H9 (cell line): ENCODE measurements at regions not wholly inside any gene's neighbourhood (a gene's known extent, or its start where the extent isn't known, plus 50 kb on each side); places are given as distances from the start of the nearest gene placed in this dataset.

Experiments
- DNase-seq: peaks from one replicate; pipeline ENCODE4 v3.0.0-alpha.2; 2017
- H2AFZ ChIP-seq: one replicate; pipeline ENCODE4 v1.6.1; 2013; ENCODE audit warnings: mild to moderate bottlenecking, low read length, control low read depth, moderate library complexity
- H2AK5ac ChIP-seq: 2 replicates; pipeline ENCODE4 v1.6.1; 2013; ENCODE audit warnings: low read length, control low read depth, mixed read lengths; ENCODE audit not compliant: insufficient read length
- H2BK120ac ChIP-seq: one replicate; pipeline ENCODE4 v1.6.1; 2013; ENCODE audit warnings: low read depth, mild to moderate bottlenecking, low read length, control low read depth, inconsistent platforms; ENCODE audit not compliant: poor library complexity, severe bottlenecking
- H2BK12ac ChIP-seq: 2 replicates; pipeline ENCODE4 v1.6.1; 2013; ENCODE audit warnings: low read length, control low read depth, mixed read lengths, low read depth; ENCODE audit not compliant: insufficient read length
- H2BK15ac ChIP-seq: 2 replicates; pipeline ENCODE4 v1.6.1; 2013; ENCODE audit warnings: low read depth, low read length, control low read depth
- H2BK20ac ChIP-seq: one replicate; pipeline ENCODE4 v1.6.1; 2013; ENCODE audit warnings: low read depth, mild to moderate bottlenecking, low read length, control low read depth, inconsistent platforms; ENCODE audit not compliant: poor library complexity, severe bottlenecking
- H2BK5ac ChIP-seq: 2 replicates; pipeline ENCODE4 v1.6.1; 2013; ENCODE audit warnings: low read length, control low read depth, mixed read lengths; ENCODE audit not compliant: insufficient read length
- H3K14ac ChIP-seq: 2 replicates; pipeline ENCODE4 v1.6.1; 2013; ENCODE audit warnings: low read length, control low read depth; ENCODE audit not compliant: insufficient read depth
- H3K18ac ChIP-seq: 2 replicates; pipeline ENCODE4 v1.6.1; 2013; ENCODE audit warnings: low read depth, mild to moderate bottlenecking, mixed read lengths, low read length, control low read depth; ENCODE audit not compliant: insufficient read length
- H3K23ac ChIP-seq: 2 replicates; pipeline ENCODE4 v1.6.1; 2013; ENCODE audit warnings: low read length, control low read depth, mixed read lengths, low read depth; ENCODE audit not compliant: insufficient read length
- H3K23me2 ChIP-seq: 2 replicates; pipeline ENCODE4 v1.6.1; 2013; ENCODE audit warnings: low read depth, mild to moderate bottlenecking, mixed read lengths, low read length, control low read depth; ENCODE audit not compliant: insufficient read length, poor library complexity, severe bottlenecking
- H3K27ac ChIP-seq: 2 replicates; pipeline ENCODE4 v1.5.1; 2013; ENCODE audit warnings: low read length, control low read depth, mixed read lengths, low read depth; ENCODE audit not compliant: insufficient read length
- H3K27me3 ChIP-seq: 2 replicates; pipeline ENCODE4 v1.6.1; 2013; ENCODE audit warnings: low read length, control low read depth, inconsistent platforms; ENCODE audit not compliant: insufficient read depth
- H3K4ac ChIP-seq: 2 replicates; pipeline ENCODE4 v1.6.1; 2013; ENCODE audit warnings: low read depth, mild to moderate bottlenecking, control low read depth, inconsistent platforms, low read length, moderate library complexity
- H3K4me1 ChIP-seq: 2 replicates; pipeline ENCODE4 v1.6.1; 2013; ENCODE audit warnings: low read length, control low read depth, inconsistent platforms; ENCODE audit not compliant: insufficient read depth
- H3K4me2 ChIP-seq: 2 replicates; pipeline ENCODE4 v1.6.1; 2013; ENCODE audit warnings: low read length, control low read depth, mixed read lengths; ENCODE audit not compliant: insufficient read length, insufficient read depth
- H3K56ac ChIP-seq: 2 replicates; pipeline ENCODE4 v1.6.1; 2013; ENCODE audit warnings: low read depth, mild to moderate bottlenecking, mixed read lengths, low read length, control low read depth; ENCODE audit not compliant: insufficient read length
- H3K79me1 ChIP-seq: 2 replicates; pipeline ENCODE4 v1.6.1; 2013; ENCODE audit warnings: low read depth, mild to moderate bottlenecking, moderate library complexity, low read length, control low read depth, inconsistent platforms; ENCODE audit not compliant: insufficient read depth, poor library complexity, severe bottlenecking
- H3K79me2 ChIP-seq: 2 replicates; pipeline ENCODE4 v1.6.1; 2013; ENCODE audit warnings: low read length, control low read depth, inconsistent platforms; ENCODE audit not compliant: insufficient read depth
- H3K9ac ChIP-seq: 2 replicates; pipeline ENCODE4 v1.6.1; 2013; ENCODE audit warnings: low read length, control low read depth, mixed read lengths; ENCODE audit not compliant: insufficient read length; ENCODE audit errors: extremely low read depth
- H3K9me3 ChIP-seq: one replicate; pipeline ENCODE4 v1.6.1; 2013; ENCODE audit warnings: low read depth, low read length, inconsistent platforms; ENCODE audit not compliant: control insufficient read depth
- H3T11ph ChIP-seq: one replicate; pipeline ENCODE4 v1.6.1; 2013; ENCODE audit warnings: mild to moderate bottlenecking, low read length, control low read depth, inconsistent platforms
- H4K20me1 ChIP-seq: one replicate; pipeline ENCODE4 v1.6.1; 2013; ENCODE audit not compliant: control insufficient read depth, insufficient read length, insufficient read depth
- H4K5ac ChIP-seq: 2 replicates; pipeline ENCODE4 v1.6.1; 2013; ENCODE audit warnings: low read depth, mild to moderate bottlenecking, mixed read lengths, low read length, control low read depth; ENCODE audit not compliant: insufficient read length
- H4K8ac ChIP-seq: replicated peaks from 2 replicates; pipeline ENCODE4 v1.6.1; 2013; ENCODE audit warnings: low read length, control low read depth, mixed read lengths, low read depth; ENCODE audit not compliant: insufficient read length
- H4K91ac ChIP-seq: 2 replicates; pipeline ENCODE4 v1.6.1; 2013; ENCODE audit warnings: low read depth, mild to moderate bottlenecking, moderate library complexity, mixed read lengths, low read length, control low read depth; ENCODE audit not compliant: insufficient read length
- H3K27ac Mint-ChIP-seq, 3 experiments: 2 replicates in 2 of 3; 3 replicates in 1 of 3; pipeline ENCODE4 v1.8.0; 2020 to 2021; ENCODE audit warnings: mixed read lengths in 3 of 3, mild to moderate bottlenecking in 1 of 3, moderate library complexity in 1 of 3
- H3K27me3 Mint-ChIP-seq: 2 replicates; pipeline ENCODE4 v1.8.0; 2021; ENCODE audit warnings: low read depth, mild to moderate bottlenecking, moderate library complexity, mixed read lengths
- H3K36me3 Mint-ChIP-seq, 3 experiments: 2 replicates in 2 of 3; 3 replicates in 1 of 3; pipeline ENCODE4 v1.8.0; 2020 to 2021; ENCODE audit warnings: low read depth in 3 of 3, mixed read lengths in 3 of 3; ENCODE audit not compliant: insufficient read depth in 1 of 3
- H3K4me1 Mint-ChIP-seq, 2 experiments: 2 replicates each; pipeline ENCODE4 v1.8.0; 2020; ENCODE audit warnings: mixed read lengths in 2 of 2
- H3K4me3 Mint-ChIP-seq, 2 experiments: 2 replicates in 1 of 2; 3 replicates in 1 of 2; pipeline ENCODE4 v1.8.0; 2020 to 2021; ENCODE audit warnings: mild to moderate bottlenecking in 2 of 2, mixed read lengths in 2 of 2, moderate library complexity in 1 of 2
- H3K9me3 Mint-ChIP-seq, 2 experiments: 2 replicates in 1 of 2; 3 replicates in 1 of 2; pipeline ENCODE4 v1.8.0; 2020; ENCODE audit warnings: mild to moderate bottlenecking in 2 of 2, mixed read lengths in 2 of 2, moderate library complexity in 1 of 2
- CTCF ChIP-seq: fragments of 200-600 bp; sonication (generic); conservative IDR thresholded peaks from 3 replicates; pipeline ENCODE4 v1.8.0; 2021; ENCODE audit warnings: antibody characterized with exemption, mild to moderate bottlenecking
- WGBS: extraction: QIAGEN DNeasy Blood & Tissue Kit; methylation state at CpG from one replicate; pipeline ENCODE4 v1.1.7; 2013; ENCODE audit warnings: missing lambda C conversion rate, low lambda C conversion rate, mixed read lengths; ENCODE audit not compliant: insufficient read length; ENCODE audit errors: extremely low coverage; 5-methylcytosine and 5-hydroxymethylcytosine counted together

- no peaks in the 10 kb centered on the region; a peak in 1 of 7 replicates for H3K36me3 Mint-ChIP-seq
- no peak overlapping the region for H4K91ac ChIP-seq
- H4K5ac ChIP-seq, result no peak overlapping the region
- no peaks in the 10 kb centered on the region for H3K79me1 ChIP-seq
- H3K23me2 ChIP-seq, result no peaks in the 10 kb centered on the region
- no peak overlapping the region for H2BK120ac ChIP-seq
- no peaks in the 10 kb centered on the region for H4K20me1 ChIP-seq
- no peak overlapping the region for H3K14ac ChIP-seq
- no peak overlapping the region for H2BK15ac ChIP-seq
- H2AFZ ChIP-seq, result no peak overlapping the region
- H2BK5ac ChIP-seq, result no peak overlapping the region
- WGBS, result no CpG with 5 or more reads among the region's 3 CpGs
- no peaks in the 10 kb centered on the region for H3K27me3 Mint-ChIP-seq
- no peak overlapping the region for H3K4me2 ChIP-seq
- peaks cover 11 to 13% of the 10 kb centered on the region in 2 experiments for H3K4me1 Mint-ChIP-seq
- no peak overlapping the region for H3K18ac ChIP-seq
- TF ChIP-seq CTCF, result no peak
- no peak overlapping the region for H3K4me3 Mint-ChIP-seq
- peaks cover 0 to 4% of the 10 kb centered on the region in 2 experiments; a peak in 3 of 5 replicates for H3K9me3 Mint-ChIP-seq
- H3K4me1 ChIP-seq, result no peaks in the 10 kb centered on the region; the same call in 1 of the 2 replicates
- no peak overlapping the region for H2BK12ac ChIP-seq
- H3K23ac ChIP-seq, result no peak overlapping the region
- no peak overlapping the region for H3T11ph ChIP-seq
- H4K8ac ChIP-seq, result no peak overlapping the region
- H3K79me2 ChIP-seq, result no peaks in the 10 kb centered on the region
- H3K56ac ChIP-seq, result no peak overlapping the region
- H3K4ac ChIP-seq, result no peak overlapping the region
- no peak overlapping the region for H2BK20ac ChIP-seq
- H3K9ac ChIP-seq, result no peak overlapping the region
- no peaks in the 10 kb centered on the region for H3K27me3 ChIP-seq
- no peak overlapping the region for H2AK5ac ChIP-seq
- no peak overlapping the region for H3K27ac ChIP-seq
- H3K27ac Mint-ChIP-seq, result no peak overlapping the region
- DNase-seq, result no peak
- no peaks in the 10 kb centered on the region for H3K9me3 ChIP-seq
These were observed 123.3 kb upstream of the ZNF438 start for GRCh38 chr10:31154996-31155395.
